Adrenal gland (tissue), 9 donors: ENCODE measurements at regions not wholly inside any gene's neighbourhood (a gene's known extent, or its start where the extent isn't known, plus 50 kb on each side); places are given as distances from the start of the nearest gene placed in this dataset.
A peak's percentile ranks its signal among the peaks of the same experiment; 100 is the strongest.

Experiments
- DNase-seq, 7 donors: peaks; one replicate each; pipeline ENCODE4 v3.0.0-alpha.2; 2019 to 2020
- H3K27ac ChIP-seq, 5 donors: fragments of 200-600 bp; sonication (generic) in 4 of 5; 1 replicate in 3 of 5; 2 replicates in 2 of 5; pipeline versions ENCODE4 v1.5.1 to v1.8.0; 2016 to 2020; ENCODE audit warnings: mild to moderate bottlenecking in 1 of 5
- H3K27me3 ChIP-seq: fragments of 200-600 bp; 2 replicates; pipeline ENCODE4 v1.8.0; 2021
- H3K36me3 ChIP-seq, 2 donors: fragments of 200-600 bp; replicated peaks in 1 of 2; 1 replicate in 1 of 2; 2 replicates in 1 of 2; pipeline versions ENCODE4 v1.5.1 to v1.8.0; 2018 to 2022
- H3K4me1 ChIP-seq, 2 donors: fragments of 200-600 bp; replicated peaks in 1 of 2; 1 replicate in 1 of 2; 2 replicates in 1 of 2; pipeline versions ENCODE4 v1.5.1 to v1.8.0; 2018 to 2021
- H3K4me3 ChIP-seq, 4 donors: fragments of 200-600 bp; sonication (generic) in 3 of 4; one replicate each; pipeline ENCODE4 v1.5.1; 2016 to 2018
- H3K9me3 ChIP-seq, 3 donors: fragments of 200-600 bp; sonication (generic) in 1 of 3; replicated peaks in 1 of 3; 1 replicate in 2 of 3; 2 replicates in 1 of 3; pipeline versions ENCODE4 v1.5.1 to v1.8.0; 2016 to 2021
- CTCF ChIP-seq, 6 experiments: fragments of 450-650 bp in 4 of 6; fragments of 200-600 bp in 2 of 6; sonication (generic) in 1 of 6; IDR thresholded peaks; 1 replicate in 5 of 6; 2 replicates in 1 of 6; pipeline versions ENCODE4 v1.5.1 to v1.8.0; 2016 to 2021; ENCODE audit warnings: antibody characterized with exemption in 6 of 6, mild to moderate bottlenecking in 2 of 6, moderate library complexity in 1 of 6
- POLR2A ChIP-seq, 2 donors: fragments of 450-650 bp; IDR thresholded peaks; one replicate each; pipeline ENCODE4 v1.6.1; 2017; ENCODE audit warnings: antibody characterized with exemption in 2 of 2, mild to moderate bottlenecking in 2 of 2, moderate library complexity in 1 of 2
- WGBS, 4 donors: extraction: QIAGEN DNeasy Blood & Tissue Kit in 2 of 4; methylation state at CpG; one replicate each; pipeline versions ENCODE4 v1.1.5 to v1.1.7; 2013 to 2017; 5-methylcytosine and 5-hydroxymethylcytosine counted together
- intact Hi-C, 2 donors: fragments of 100-400 bp; cut with DNase I; formaldehyde crosslinking; loops; one replicate each; pipeline versions ENCODE4 v1.14.1 to v1.15.0; 2022 to 2023
- donor health status: healthy with polysubstance abuse.
- donor health status: Bipolar disorder and iron deficiency.
- donor health status: DM: yes; HTN: yes; CAD: no.
- donor health status: DM: no; HTN: no; CAD: no.
- donor health status: DM: no; HTN: no; CAD: no.

DNA sequence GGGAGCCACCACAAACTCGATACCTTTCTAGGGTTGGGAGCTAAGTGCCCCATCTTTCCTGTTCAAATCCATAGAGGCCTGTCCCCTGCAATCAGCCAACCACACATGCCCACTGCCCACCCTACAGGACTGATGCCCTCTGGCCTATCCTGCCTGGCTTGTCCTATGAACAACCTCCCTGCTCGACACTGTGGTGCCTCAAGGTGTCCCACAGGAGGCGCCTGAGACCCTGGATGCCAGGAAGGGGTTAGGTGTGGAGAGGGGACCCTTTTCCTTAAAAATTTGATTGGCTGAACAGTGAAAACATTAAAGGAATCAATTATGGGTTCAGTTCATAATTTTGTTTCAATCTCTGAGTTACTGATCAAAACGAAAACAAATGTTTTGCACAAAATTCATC is 97.3 kb upstream of the FZD10 start:
- H3K9me3 ChIP-seq, result no peaks in the 10 kb centered on the region
- WGBS, 4 donors, result 58 to 73% (median 62%) methylated on average over 4 of the region's 4 CpGs
- H3K4me1 ChIP-seq, result no peaks in the 10 kb centered on the region
- no peak overlapping the region for H3K4me3 ChIP-seq
- TF ChIP-seq POLR2A (IDR thresholded peaks at IDR 0.05) (no peak), CTCF (IDR thresholded peaks at IDR 0.05) (no peak)
- intact Hi-C loops, result no loop called here
- H3K27ac ChIP-seq, result no peak overlapping the region
- no peaks in the 10 kb centered on the region for H3K27me3 ChIP-seq
- no peak for DNase-seq
- H3K36me3 ChIP-seq, result no peaks in the 10 kb centered on the region

DNA sequence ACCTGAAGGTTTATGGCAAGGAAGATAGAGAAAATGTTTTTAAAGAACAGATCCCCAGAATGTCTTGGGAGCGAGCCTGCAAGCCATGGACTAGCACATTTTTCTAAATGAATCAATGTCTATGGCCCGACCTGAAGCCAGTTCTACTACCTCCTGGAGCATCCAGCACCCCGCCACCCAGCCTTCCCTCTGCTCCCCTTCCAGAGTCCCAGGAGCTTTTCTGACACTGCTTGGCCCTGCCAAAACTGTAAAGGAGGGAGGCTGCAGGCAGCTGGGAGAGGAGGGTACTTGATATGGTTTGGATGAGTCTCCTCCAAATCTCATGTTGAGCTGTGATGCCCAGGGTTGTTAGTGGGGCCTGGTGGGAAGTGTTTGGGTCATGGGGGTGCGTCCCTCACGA is 95.5 kb upstream of the FZD10 start:
- H3K4me3 ChIP-seq, result no peak overlapping the region
- no peak overlapping the region for H3K27ac ChIP-seq
- no peaks in the 10 kb centered on the region for H3K36me3 ChIP-seq
- H3K4me1 ChIP-seq, result no peaks in the 10 kb centered on the region
- H3K9me3 ChIP-seq, result no peaks in the 10 kb centered on the region
- no peaks in the 10 kb centered on the region for H3K27me3 ChIP-seq
- intact Hi-C loops, result no loop called here
- DNase-seq, result no peak
- TF ChIP-seq POLR2A (IDR thresholded peaks at IDR 0.05) (no peak), CTCF (IDR thresholded peaks at IDR 0.05) (no peak)
- 71 to 83% (median 79%) methylated on average over 4 to 5 of the region's 5 CpGs for WGBS, 4 donors

- WGBS, 4 donors, result 77 to 92% (median 80%) methylated on average over 11 of the region's 11 CpGs
- no peaks in the 10 kb centered on the region for H3K4me1 ChIP-seq
- no peaks in the 10 kb centered on the region for H3K9me3 ChIP-seq
- no peak for DNase-seq
- intact Hi-C loops, result no loop called here
- H3K27ac ChIP-seq, result no peak overlapping the region
- H3K27me3 ChIP-seq, result no peaks in the 10 kb centered on the region
- no peak for TF ChIP-seq CTCF (IDR thresholded peaks at IDR 0.05)
- TF ChIP-seq POLR2A (IDR thresholded peaks at IDR 0.05), result no peak
- H3K36me3 ChIP-seq, result no peaks in the 10 kb centered on the region
- no peak overlapping the region for H3K4me3 ChIP-seq
These were observed 93.5 kb upstream of the FZD10 start for GRCh38 chr12:130068741-130069140.

DNA sequence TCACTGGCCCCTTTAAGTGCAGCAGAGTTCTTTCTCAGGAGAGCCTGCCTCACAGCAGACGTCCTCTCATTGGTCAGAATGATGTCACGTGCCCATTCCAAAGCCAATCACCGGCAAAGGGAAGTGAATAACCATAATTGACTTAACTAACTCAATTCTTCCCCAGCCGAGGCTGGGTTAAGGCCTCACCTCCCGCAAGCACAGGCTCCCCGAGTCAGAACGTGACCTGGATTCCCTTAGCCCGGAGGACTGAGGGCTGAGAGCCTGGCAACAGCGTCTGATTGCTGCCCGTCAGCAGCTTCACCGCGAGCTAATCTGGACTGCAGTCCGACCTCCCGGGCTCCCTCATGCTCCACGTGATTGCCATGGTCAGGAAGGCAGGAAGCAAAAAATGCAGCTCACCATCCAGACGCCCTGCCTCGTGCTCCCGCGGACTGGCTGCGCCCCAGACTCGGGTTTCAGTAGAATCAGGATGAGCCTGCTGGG is 92.1 kb upstream of the FZD10 start:
- WGBS, 4 donors, result 45 to 55% (median 51%) methylated on average over 6 to 21 of the region's 21 CpGs
- Histone ChIP-seq H3K9me3 (no peaks in the 10 kb centered on the region), H3K4me3 (peak overlapping the region in 1 of 4 donors; percentile 13), H3K36me3 (no peaks in the 10 kb centered on the region), H3K4me1 (no peaks in the 10 kb centered on the region), H3K27ac (peak overlapping the region in 1 of 5 donors; percentile 18), H3K27me3 (no peaks in the 10 kb centered on the region)
- TF ChIP-seq POLR2A (IDR thresholded peaks at IDR 0.05), result no peak
- no peak for TF ChIP-seq CTCF (IDR thresholded peaks at IDR 0.05)
- intact Hi-C loops, result no loop called here
- peak; percentile 10 to 79 (median 27) for DNase-seq
